ENCODE measurements at regions not wholly inside any gene's neighbourhood (a gene's known extent, or its start where the extent isn't known, plus 50 kb on each side); places are given as distances from the start of the nearest gene placed in this dataset.

DNA sequence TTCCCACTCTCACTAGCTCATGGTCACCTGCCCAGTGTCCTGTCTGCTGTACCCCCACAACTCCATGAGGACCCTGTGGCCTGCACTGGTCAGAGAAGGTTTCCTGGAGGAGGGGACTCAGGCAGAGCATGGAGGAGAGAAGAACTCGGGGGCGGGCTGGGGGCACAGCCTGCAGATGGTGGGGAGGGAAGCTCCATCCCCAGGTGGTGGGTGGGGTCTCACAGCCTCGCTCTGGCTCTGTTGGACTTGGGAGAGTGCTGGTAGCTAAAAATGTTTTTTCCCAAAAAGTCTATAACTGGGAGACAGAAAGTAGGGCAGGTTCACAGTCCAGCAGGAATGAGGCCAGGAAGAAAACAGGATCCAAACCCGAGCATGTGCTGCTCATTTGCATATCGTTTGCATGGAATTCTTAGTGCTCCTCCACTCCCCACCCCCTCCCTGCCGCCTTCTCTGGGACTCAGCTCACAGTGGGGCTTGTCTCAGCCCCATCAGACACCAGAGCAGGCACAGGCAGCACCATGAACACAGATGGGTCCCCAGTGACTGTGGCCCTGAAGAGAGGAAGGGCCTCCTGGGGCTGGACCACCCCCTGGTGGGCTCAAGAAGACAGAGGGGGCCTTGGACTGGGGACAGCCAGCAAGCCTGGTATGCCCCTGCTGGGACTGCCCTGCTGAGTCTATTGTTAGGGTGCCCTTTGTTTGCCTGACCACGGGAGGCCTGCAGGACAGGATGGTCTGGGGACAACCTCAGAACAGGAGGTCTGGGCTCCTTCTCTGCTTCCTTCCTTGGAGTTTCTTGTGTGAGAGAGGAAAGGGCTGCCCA, 67.0 kb upstream of the SFSWAP start:
- TF ChIP-seq, protein P1, sequence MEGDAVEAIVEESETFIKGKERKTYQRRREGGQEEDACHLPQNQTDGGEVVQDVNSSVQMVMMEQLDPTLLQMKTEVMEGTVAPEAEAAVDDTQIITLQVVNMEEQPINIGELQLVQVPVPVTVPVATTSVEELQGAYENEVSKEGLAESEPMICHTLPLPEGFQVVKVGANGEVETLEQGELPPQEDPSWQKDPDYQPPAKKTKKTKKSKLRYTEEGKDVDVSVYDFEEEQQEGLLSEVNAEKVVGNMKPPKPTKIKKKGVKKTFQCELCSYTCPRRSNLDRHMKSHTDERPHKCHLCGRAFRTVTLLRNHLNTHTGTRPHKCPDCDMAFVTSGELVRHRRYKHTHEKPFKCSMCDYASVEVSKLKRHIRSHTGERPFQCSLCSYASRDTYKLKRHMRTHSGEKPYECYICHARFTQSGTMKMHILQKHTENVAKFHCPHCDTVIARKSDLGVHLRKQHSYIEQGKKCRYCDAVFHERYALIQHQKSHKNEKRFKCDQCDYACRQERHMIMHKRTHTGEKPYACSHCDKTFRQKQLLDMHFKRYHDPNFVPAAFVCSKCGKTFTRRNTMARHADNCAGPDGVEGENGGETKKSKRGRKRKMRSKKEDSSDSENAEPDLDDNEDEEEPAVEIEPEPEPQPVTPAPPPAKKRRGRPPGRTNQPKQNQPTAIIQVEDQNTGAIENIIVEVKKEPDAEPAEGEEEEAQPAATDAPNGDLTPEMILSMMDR (IDR thresholded peaks at IDR 0.05 in 2 of 3, conservative IDR thresholded peaks at IDR 0.05 in 1 of 3; ENCODE audit: insufficient read depth in 2 of 3, low read depth in 1 of 3, low read length in 3 of 3), result no peak
- TF ChIP-seq NRF1 (conservative IDR thresholded peaks at IDR 0.05 in 1 of 2, IDR thresholded peaks at IDR 0.05 in 1 of 2) (no peak), STAG1 (CRISPR knock-in tag; IDR thresholded peaks at IDR 0.05; ENCODE audit: borderline replicate concordance) (no peak), JUND (IDR thresholded peaks at IDR 0.05; ENCODE audit: borderline replicate concordance, low read depth, low read length) (no peak), JUND (tag; IDR thresholded peaks at IDR 0.05; ENCODE audit: borderline replicate concordance, low read depth, low read length) (no peak), DPF2 (IDR thresholded peaks at IDR 0.05) (no peak), SREBF1 (IDR thresholded peaks at IDR 0.05; ENCODE audit: borderline replicate concordance, low read depth, low read length) (no peak), POLR2A (conservative IDR thresholded peaks at IDR 0.05) (no peak), ZBTB17 (CRISPR knock-in tag; IDR thresholded peaks at IDR 0.05) (no peak), TFAM (CRISPR knock-in tag; conservative IDR thresholded peaks at IDR 0.05) (no peak), NFXL1 (CRISPR knock-in tag; IDR thresholded peaks at IDR 0.05) (no peak)
- TF ChIP-seq, protein P2, sequence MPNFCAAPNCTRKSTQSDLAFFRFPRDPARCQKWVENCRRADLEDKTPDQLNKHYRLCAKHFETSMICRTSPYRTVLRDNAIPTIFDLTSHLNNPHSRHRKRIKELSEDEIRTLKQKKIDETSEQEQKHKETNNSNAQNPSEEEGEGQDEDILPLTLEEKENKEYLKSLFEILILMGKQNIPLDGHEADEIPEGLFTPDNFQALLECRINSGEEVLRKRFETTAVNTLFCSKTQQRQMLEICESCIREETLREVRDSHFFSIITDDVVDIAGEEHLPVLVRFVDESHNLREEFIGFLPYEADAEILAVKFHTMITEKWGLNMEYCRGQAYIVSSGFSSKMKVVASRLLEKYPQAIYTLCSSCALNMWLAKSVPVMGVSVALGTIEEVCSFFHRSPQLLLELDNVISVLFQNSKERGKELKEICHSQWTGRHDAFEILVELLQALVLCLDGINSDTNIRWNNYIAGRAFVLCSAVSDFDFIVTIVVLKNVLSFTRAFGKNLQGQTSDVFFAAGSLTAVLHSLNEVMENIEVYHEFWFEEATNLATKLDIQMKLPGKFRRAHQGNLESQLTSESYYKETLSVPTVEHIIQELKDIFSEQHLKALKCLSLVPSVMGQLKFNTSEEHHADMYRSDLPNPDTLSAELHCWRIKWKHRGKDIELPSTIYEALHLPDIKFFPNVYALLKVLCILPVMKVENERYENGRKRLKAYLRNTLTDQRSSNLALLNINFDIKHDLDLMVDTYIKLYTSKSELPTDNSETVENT (CRISPR knock-in tag; IDR thresholded peaks at IDR 0.05), result no peak
- TF ChIP-seq, protein P3, sequence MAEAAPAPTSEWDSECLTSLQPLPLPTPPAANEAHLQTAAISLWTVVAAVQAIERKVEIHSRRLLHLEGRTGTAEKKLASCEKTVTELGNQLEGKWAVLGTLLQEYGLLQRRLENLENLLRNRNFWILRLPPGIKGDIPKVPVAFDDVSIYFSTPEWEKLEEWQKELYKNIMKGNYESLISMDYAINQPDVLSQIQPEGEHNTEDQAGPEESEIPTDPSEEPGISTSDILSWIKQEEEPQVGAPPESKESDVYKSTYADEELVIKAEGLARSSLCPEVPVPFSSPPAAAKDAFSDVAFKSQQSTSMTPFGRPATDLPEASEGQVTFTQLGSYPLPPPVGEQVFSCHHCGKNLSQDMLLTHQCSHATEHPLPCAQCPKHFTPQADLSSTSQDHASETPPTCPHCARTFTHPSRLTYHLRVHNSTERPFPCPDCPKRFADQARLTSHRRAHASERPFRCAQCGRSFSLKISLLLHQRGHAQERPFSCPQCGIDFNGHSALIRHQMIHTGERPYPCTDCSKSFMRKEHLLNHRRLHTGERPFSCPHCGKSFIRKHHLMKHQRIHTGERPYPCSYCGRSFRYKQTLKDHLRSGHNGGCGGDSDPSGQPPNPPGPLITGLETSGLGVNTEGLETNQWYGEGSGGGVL (CRISPR knock-in tag; IDR thresholded peaks at IDR 0.05), result no peak
